Karpas-422 (cell line): ENCODE measurements at regions not wholly inside any gene's neighbourhood (a gene's known extent, or its start where the extent isn't known, plus 50 kb on each side); places are given as distances from the start of the nearest gene placed in this dataset.

Experiments used
- DNase-seq: peaks from one replicate; pipeline ENCODE4 v3.0.0-alpha.2; 2015
- H2AFZ ChIP-seq: fragments of 200-600 bp; sonication (generic); 2 replicates; pipeline ENCODE4 v1.6.1; 2014; ENCODE audit warnings: antibody characterized with exemption, low read length, mixed read lengths
- H3K27ac ChIP-seq: fragments of 200-600 bp; sonication (generic); 2 replicates; pipeline ENCODE4 v1.5.1; 2014; ENCODE audit warnings: mild to moderate bottlenecking, low read length, moderate library complexity
- H3K27me3 ChIP-seq: fragments of 200-600 bp; sonication (generic); 2 replicates; pipeline ENCODE4 v1.6.1; 2014; ENCODE audit warnings: low read length, mixed read lengths
- H3K36me3 ChIP-seq: fragments of 200-600 bp; sonication (generic); 2 replicates; pipeline ENCODE4 v1.6.1; 2014; ENCODE audit warnings: low read length, mixed read lengths; ENCODE audit not compliant: insufficient read depth
- H3K4me1 ChIP-seq: fragments of 200-600 bp; sonication (generic); 2 replicates; pipeline ENCODE4 v1.6.1; 2014; ENCODE audit warnings: mild to moderate bottlenecking, low read length, mixed read lengths
- H3K4me2 ChIP-seq: fragments of 200-600 bp; sonication (generic); 2 replicates; pipeline ENCODE4 v1.6.1; 2014; ENCODE audit warnings: low read length, low read depth, mild to moderate bottlenecking; ENCODE audit not compliant: poor library complexity, severe bottlenecking
- H3K4me3 ChIP-seq: fragments of 200-600 bp; sonication (generic); 2 replicates; pipeline ENCODE4 v1.5.1; 2014; ENCODE audit warnings: mild to moderate bottlenecking, antibody characterized with exemption, low read length, mixed read lengths
- H3K79me2 ChIP-seq: fragments of 200-600 bp; sonication (generic); 2 replicates; pipeline ENCODE4 v1.6.1; 2014; ENCODE audit warnings: mild to moderate bottlenecking, low read length, mixed read lengths
- H3K9ac ChIP-seq: fragments of 200-600 bp; sonication (generic); 2 replicates; pipeline ENCODE4 v1.6.0; 2014; ENCODE audit warnings: low read length
- H3K9me2 ChIP-seq: fragments of 200-600 bp; sonication (generic), shearing (Covaris generic); replicated peaks from 2 replicates; pipeline ENCODE4 v1.6.0; 2014; ENCODE audit warnings: mild to moderate bottlenecking, low read length, moderate library complexity; ENCODE audit not compliant: insufficient read depth
- H3K9me3 ChIP-seq: fragments of 300-700, 200-600 bp; sonication (generic); 2 replicates; pipeline ENCODE4 v1.6.1; 2014; ENCODE audit warnings: low read length, mixed read lengths
- H4K20me1 ChIP-seq: fragments of 200-600 bp; sonication (generic); 2 replicates; pipeline ENCODE4 v1.6.1; 2014; ENCODE audit warnings: mild to moderate bottlenecking, antibody characterized with exemption, low read length, low read depth; ENCODE audit not compliant: insufficient read depth

DNA sequence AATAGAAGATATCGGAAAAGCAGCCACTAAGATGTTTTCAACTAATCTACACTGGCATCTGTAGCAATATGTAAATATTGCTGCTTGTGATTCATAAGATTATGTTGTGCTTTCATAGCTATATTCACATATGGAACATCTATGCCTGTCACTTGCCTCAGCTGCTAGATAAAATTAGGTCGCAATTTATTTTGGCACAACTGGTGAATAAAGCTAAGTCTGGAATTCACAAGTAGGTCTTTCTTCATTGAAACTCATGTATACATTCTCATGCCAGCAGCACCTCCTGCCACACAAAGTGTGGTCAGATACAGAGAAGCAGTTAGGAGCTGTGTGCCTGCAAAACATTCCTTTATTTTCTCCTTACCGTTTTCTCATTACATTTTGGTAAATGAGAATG, 543.3 kb upstream of the CHORDC1 start:
- H3K27ac ChIP-seq, result no peak overlapping the region
- no peak for DNase-seq

DNA sequence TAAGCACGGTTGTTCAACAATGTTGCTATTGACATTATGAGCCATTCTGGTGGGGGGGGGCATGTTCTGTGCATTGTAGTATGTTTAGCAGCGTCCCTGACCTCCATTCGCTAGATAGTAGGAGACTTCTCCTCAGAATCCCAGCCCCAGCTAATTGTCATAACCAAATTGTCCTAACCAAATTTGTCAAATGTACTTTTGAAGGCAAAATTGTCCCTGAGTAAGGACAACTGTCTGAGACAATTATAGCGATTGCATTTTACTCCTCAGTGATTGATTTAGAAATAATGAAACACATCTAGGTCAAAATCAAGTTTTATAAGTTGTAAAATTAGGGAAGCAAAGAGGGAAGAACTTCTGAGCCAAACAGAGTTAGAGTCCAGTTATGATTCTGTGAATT, 541.8 kb upstream of the CHORDC1 start:
- Histone ChIP-seq H3K9me2 (no peaks in the 10 kb centered on the region), H3K27ac (no peak overlapping the region), H3K4me2 (no peak overlapping the region), H3K9ac (no peak overlapping the region), H3K9me3 (peaks cover 14% of the 10 kb centered on the region; the same call in 1 of the 2 replicates), H3K27me3 (no peaks in the 10 kb centered on the region), H3K36me3 (no peaks in the 10 kb centered on the region), H3K4me1 (no peaks in the 10 kb centered on the region), H3K79me2 (no peaks in the 10 kb centered on the region), H3K4me3 (no peak overlapping the region), H2AFZ (no peak overlapping the region), H4K20me1 (no peaks in the 10 kb centered on the region)
- no peak for DNase-seq

More for the DNA sequence above, 543.3 kb upstream of the CHORDC1 start:
- Histone ChIP-seq H3K9me3 (peaks cover 16% of the 10 kb centered on the region; the same call in 1 of the 2 replicates), H2AFZ (no peak overlapping the region), H3K27me3 (no peaks in the 10 kb centered on the region), H4K20me1 (no peaks in the 10 kb centered on the region), H3K9me2 (no peaks in the 10 kb centered on the region), H3K4me3 (no peak overlapping the region), H3K36me3 (no peaks in the 10 kb centered on the region), H3K4me2 (no peak overlapping the region), H3K9ac (no peak overlapping the region), H3K79me2 (no peaks in the 10 kb centered on the region), H3K4me1 (no peaks in the 10 kb centered on the region)

DNA sequence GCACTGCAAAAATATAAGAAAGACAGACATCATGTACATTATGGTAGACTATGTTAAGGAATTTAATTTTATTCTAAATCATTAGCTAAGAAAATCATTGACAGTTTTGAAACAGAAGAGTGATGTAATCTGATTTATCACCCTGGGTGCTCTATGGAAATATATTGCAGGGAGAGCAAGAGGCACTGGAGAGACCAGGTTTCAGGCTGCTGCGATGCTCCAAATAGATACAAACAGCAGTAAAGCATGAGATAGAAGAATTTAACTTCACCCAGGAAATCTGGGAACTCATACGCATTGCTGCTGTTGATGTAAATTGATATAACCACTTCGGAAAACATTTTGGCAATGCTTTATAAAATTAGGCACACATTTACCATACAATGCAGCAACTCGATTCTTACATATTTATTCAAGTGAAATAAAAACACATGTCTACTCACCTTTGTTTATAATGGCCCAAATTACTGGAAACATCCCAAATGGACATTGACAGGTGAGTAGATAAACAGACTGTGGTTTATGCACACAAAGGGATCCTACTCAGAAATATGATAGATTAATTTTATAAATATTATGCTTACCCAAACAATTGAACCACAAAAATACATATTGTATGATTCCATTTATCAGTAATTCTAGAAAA, 535.1 kb upstream of the CHORDC1 start:
- no peaks in the 10 kb centered on the region for H3K4me1 ChIP-seq
- H3K36me3 ChIP-seq, result no peaks in the 10 kb centered on the region
- no peak overlapping the region for H3K4me2 ChIP-seq
- H3K79me2 ChIP-seq, result no peaks in the 10 kb centered on the region
- H3K9me3 ChIP-seq, result peaks cover 40% of the 10 kb centered on the region
- H4K20me1 ChIP-seq, result no peaks in the 10 kb centered on the region
- DNase-seq, result no peak
- H3K27me3 ChIP-seq, result no peaks in the 10 kb centered on the region
- no peak overlapping the region for H3K4me3 ChIP-seq
- H3K9me2 ChIP-seq, result 0 out of 2 replicates have a peak, but pooled peaks cover 3% of the 10 kb centered on the region
- H3K9ac ChIP-seq, result no peak overlapping the region
- no peak overlapping the region for H2AFZ ChIP-seq
- H3K27ac ChIP-seq, result no peak overlapping the region

DNA sequence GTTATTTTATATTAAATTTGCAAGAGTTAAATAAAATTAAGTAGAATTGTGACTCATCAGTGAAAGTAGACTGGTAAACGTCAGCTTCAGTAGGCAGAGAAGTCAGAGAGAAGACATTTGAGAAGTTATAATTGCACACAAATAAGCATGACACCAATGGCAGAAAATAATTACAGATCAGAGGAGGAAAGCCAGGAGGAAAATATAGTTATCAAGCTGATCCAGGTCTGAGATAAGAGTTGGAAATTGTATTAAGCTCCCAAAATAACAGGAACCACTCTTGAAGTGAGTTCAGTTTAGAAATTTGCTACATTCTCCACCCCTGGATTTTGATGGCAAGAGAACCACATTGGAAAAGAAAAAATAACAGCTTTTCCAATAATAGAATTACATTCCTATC, 533.8 kb upstream of the CHORDC1 start:
- Histone ChIP-seq H3K9me3 (peaks cover 44% of the 10 kb centered on the region), H2AFZ (no peak overlapping the region), H3K79me2 (no peaks in the 10 kb centered on the region), H4K20me1 (no peaks in the 10 kb centered on the region), H3K4me3 (no peak overlapping the region), H3K36me3 (no peaks in the 10 kb centered on the region), H3K9ac (no peak overlapping the region), H3K4me2 (no peak overlapping the region), H3K9me2 (0 out of 2 replicates have a peak, but pooled peaks cover 3% of the 10 kb centered on the region), H3K27ac (no peak overlapping the region), H3K4me1 (no peaks in the 10 kb centered on the region), H3K27me3 (no peaks in the 10 kb centered on the region)
- no peak for DNase-seq

DNA sequence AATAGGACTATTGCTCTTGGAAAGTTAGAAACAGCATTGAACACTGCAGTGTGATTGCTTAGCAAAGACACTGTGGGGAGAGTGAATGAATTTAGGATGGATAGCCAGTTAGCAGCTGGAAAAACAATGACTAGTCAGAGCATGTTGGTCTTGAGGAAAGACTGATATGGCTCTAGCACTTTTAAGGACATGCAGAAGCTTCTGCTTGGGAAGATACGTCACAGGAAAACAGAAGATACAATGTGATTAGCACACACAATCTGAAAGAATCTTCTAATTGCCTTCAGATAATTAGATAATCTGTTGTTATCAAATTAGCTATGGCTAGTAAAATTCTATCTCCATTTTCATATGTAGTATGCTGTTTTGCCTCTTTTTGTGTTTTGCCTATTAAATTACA, 530.7 kb upstream of the CHORDC1 start:
- H2AFZ ChIP-seq, result no peak overlapping the region
- no peaks in the 10 kb centered on the region for H3K4me1 ChIP-seq
- no peaks in the 10 kb centered on the region for H3K79me2 ChIP-seq
- no peak for DNase-seq
- no peak overlapping the region for H3K9ac ChIP-seq
- no peaks in the 10 kb centered on the region for H3K27me3 ChIP-seq
- H4K20me1 ChIP-seq, result no peaks in the 10 kb centered on the region
- H3K9me3 ChIP-seq, result peaks cover 60% of the 10 kb centered on the region
- H3K4me3 ChIP-seq, result no peak overlapping the region
- H3K4me2 ChIP-seq, result no peak overlapping the region
- 0 out of 2 replicates have a peak, but pooled peaks cover 3% of the 10 kb centered on the region for H3K9me2 ChIP-seq
- no peak overlapping the region for H3K27ac ChIP-seq
- no peaks in the 10 kb centered on the region for H3K36me3 ChIP-seq

DNA sequence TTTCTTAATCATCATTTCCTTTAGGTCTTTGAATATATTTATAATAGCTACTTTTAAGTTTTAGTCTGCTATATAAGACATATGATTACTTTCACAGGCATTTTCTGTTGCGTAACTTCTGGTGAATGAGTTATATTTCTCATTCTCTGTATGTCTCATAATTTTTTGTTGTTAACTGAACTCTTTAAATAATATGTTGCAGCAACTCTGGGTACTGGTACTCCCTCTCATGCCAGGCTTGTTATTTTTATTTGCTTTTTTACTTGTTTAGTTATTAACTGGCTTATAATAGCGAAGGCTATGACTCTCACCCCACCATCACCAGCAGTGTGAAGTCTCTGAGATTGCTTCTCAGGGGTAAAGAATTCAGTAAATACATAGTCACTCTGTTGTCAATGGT, 524.2 kb upstream of the CHORDC1 start:
- H3K79me2 ChIP-seq, result no peaks in the 10 kb centered on the region
- no peaks in the 10 kb centered on the region for H3K36me3 ChIP-seq
- H4K20me1 ChIP-seq, result no peaks in the 10 kb centered on the region
- no peak overlapping the region for H3K4me3 ChIP-seq
- no peak for DNase-seq
- H3K27ac ChIP-seq, result no peak overlapping the region
- no peak overlapping the region for H3K4me2 ChIP-seq
- no peak overlapping the region for H3K9ac ChIP-seq
- no peaks in the 10 kb centered on the region for H3K27me3 ChIP-seq
- no peaks in the 10 kb centered on the region for H3K9me2 ChIP-seq
- no peak overlapping the region for H2AFZ ChIP-seq
- H3K9me3 ChIP-seq, result peaks cover 64% of the 10 kb centered on the region
- H3K4me1 ChIP-seq, result no peaks in the 10 kb centered on the region

DNA sequence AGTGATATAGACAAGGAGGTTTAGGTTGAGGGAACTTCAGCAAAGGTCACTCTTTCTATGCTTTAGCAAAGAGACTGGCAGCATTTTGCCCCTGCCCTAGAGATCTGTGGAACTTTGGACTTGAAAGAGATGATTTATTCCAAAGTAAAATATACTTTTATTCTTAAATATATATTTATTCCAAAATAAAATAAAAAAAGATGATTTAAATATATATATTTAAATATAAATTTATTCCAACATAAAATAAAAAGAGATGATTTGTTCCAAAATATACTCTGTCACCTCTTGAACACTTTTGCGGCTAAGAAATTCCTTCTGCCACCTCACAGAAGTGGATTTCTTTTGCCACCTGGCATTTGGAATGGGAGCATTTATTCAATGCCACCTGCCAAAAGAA, 521.3 kb upstream of the CHORDC1 start:
- Histone ChIP-seq H3K79me2 (no peaks in the 10 kb centered on the region), H3K4me2 (no peak overlapping the region), H3K9me3 (peaks cover 64% of the 10 kb centered on the region), H3K27ac (no peak overlapping the region), H3K9me2 (no peaks in the 10 kb centered on the region), H3K27me3 (no peaks in the 10 kb centered on the region), H3K4me1 (no peaks in the 10 kb centered on the region), H3K4me3 (no peak overlapping the region), H3K36me3 (no peaks in the 10 kb centered on the region), H2AFZ (no peak overlapping the region), H4K20me1 (no peaks in the 10 kb centered on the region), H3K9ac (no peak overlapping the region)
- DNase-seq, result no peak

DNA sequence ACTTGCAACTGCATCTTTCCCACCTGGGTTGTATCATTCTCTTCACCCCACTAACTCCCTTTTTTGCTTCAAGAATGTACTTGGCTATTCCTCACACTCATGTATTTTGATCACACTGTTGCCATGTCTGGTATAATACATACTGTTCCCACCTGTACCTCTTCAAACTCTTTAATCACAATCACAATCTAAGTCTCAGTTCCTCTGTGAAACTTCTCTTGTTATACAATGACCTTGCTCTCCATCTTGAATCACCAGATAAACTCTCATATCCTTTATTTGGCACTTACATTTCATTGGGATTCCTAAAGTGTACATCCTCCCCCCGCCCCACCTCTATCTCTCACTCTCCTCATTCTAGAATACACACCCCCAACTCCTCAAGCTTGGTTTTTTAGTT, 516.0 kb upstream of the CHORDC1 start:
- H3K36me3 ChIP-seq, result no peaks in the 10 kb centered on the region
- H3K4me2 ChIP-seq, result no peak overlapping the region
- no peaks in the 10 kb centered on the region for H3K27me3 ChIP-seq
- H3K27ac ChIP-seq, result no peak overlapping the region
- no peak overlapping the region for H3K4me3 ChIP-seq
- no peaks in the 10 kb centered on the region for H3K4me1 ChIP-seq
- H3K79me2 ChIP-seq, result no peaks in the 10 kb centered on the region
- H3K9me2 ChIP-seq, result no peaks in the 10 kb centered on the region
- no peak for DNase-seq
- H3K9ac ChIP-seq, result no peak overlapping the region
- H4K20me1 ChIP-seq, result no peaks in the 10 kb centered on the region
- no peak overlapping the region for H2AFZ ChIP-seq
- H3K9me3 ChIP-seq, result peaks cover 67% of the 10 kb centered on the region
